Activated T-cell treated with anti-CD3 and anti-CD28 coated beads for 1 hour (primary cell): ENCODE measurements at regions not wholly inside any gene's neighbourhood (a gene's known extent, or its start where the extent isn't known, plus 50 kb on each side); places are given as distances from the start of the nearest gene placed in this dataset.

ENCODE experiments used
- DNase-seq: peaks from one replicate; pipeline ENCODE4 v3.0.0-alpha.2; 2020; ENCODE audit warnings: low read depth

- no peak for DNase-seq
Observed at GRCh38 chr15:69530991-69531664, 78.5 kb downstream of the RPLP1 start.

- no peak for DNase-seq
Observed at GRCh38 chr15:69531665-69532027, 79.0 kb downstream of the RPLP1 start.

- no peak for DNase-seq
Observed at GRCh38 chr15:69532066-69532465, 79.4 kb downstream of the RPLP1 start.

- DNase-seq, result no peak
Observed at GRCh38 chr15:69532856-69533255, 80.2 kb downstream of the RPLP1 start.

GRCh38 chr15:69533522-69533921, 80.9 kb downstream of the RPLP1 start:
- DNase-seq, result no peak

- no peak for DNase-seq
Observed at GRCh38 chr15:69535101-69535638, 82.6 kb downstream of the RPLP1 start.

GRCh38 chr15:69535998-69536397, 83.4 kb downstream of the RPLP1 start:
- no peak for DNase-seq

- no peak for DNase-seq
Observed at GRCh38 chr15:69536726-69537512, 84.3 kb downstream of the RPLP1 start.

- no peak for DNase-seq
Observed at GRCh38 chr15:69537901-69538300, 85.3 kb downstream of the RPLP1 start.

- DNase-seq, result no peak
Observed at GRCh38 chr15:69538379-69538778, 85.8 kb downstream of the RPLP1 start.

- DNase-seq, result no peak
Observed at GRCh38 chr15:69539345-69539744, 86.7 kb downstream of the RPLP1 start.

GRCh38 chr15:69540622-69541021, 88.0 kb downstream of the RPLP1 start:
- no peak for DNase-seq

- DNase-seq, result no peak
Observed at GRCh38 chr15:69542028-69542427, 89.4 kb downstream of the RPLP1 start.

- no peak for DNase-seq
Observed at GRCh38 chr15:69543681-69544364, 91.2 kb downstream of the RPLP1 start.

GRCh38 chr15:69544365-69545113, 91.9 kb downstream of the RPLP1 start:
- DNase-seq, result no peak

GRCh38 chr15:69546182-69546581, 93.6 kb downstream of the RPLP1 start:
- DNase-seq, result no peak

GRCh38 chr15:69548395-69549180, 96.0 kb downstream of the RPLP1 start:
- DNase-seq, result no peak

- DNase-seq, result no peak
Observed at GRCh38 chr15:69551391-69552056, 98.9 kb downstream of the RPLP1 start.

- no peak for DNase-seq
Observed at GRCh38 chr15:69552057-69552815, 99.6 kb downstream of the RPLP1 start.

- no peak for DNase-seq
Observed at GRCh38 chr15:69553686-69554085, 101.1 kb downstream of the RPLP1 start.
